ENCODE measurements at regions not wholly inside any gene's neighbourhood (a gene's known extent, or its start where the extent isn't known, plus 50 kb on each side); places are given as distances from the start of the nearest gene placed in this dataset.

DNA sequence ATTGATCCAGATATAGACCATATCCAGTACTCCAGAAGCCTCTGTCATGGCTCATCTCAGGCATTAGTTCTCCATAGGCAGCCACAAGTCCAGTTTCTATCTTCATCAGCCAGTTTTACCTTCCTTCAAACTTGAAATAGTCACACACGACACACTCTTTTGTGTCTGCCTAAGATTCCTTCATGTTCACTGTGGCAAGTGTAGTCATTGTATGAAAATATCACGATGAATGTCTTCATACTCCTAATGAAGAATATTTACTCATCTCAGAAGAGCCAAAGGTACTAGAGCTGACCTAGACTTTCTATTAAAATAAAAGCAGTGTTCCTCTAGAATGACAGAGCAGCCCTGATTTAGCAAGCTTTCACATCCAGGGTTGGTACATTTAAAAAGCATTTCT, 230.7 kb downstream of the SNX13 start:
- TF ChIP-seq, protein P1, sequence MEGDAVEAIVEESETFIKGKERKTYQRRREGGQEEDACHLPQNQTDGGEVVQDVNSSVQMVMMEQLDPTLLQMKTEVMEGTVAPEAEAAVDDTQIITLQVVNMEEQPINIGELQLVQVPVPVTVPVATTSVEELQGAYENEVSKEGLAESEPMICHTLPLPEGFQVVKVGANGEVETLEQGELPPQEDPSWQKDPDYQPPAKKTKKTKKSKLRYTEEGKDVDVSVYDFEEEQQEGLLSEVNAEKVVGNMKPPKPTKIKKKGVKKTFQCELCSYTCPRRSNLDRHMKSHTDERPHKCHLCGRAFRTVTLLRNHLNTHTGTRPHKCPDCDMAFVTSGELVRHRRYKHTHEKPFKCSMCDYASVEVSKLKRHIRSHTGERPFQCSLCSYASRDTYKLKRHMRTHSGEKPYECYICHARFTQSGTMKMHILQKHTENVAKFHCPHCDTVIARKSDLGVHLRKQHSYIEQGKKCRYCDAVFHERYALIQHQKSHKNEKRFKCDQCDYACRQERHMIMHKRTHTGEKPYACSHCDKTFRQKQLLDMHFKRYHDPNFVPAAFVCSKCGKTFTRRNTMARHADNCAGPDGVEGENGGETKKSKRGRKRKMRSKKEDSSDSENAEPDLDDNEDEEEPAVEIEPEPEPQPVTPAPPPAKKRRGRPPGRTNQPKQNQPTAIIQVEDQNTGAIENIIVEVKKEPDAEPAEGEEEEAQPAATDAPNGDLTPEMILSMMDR (IDR thresholded peaks at IDR 0.05; ENCODE audit: low read depth, low read length): no peak
- H3K27me3 ChIP-seq: no peaks in the 10 kb centered on the region; the same call in 1 of the 2 replicates
- no peak overlapping the region for H3K4me3 ChIP-seq (ENCODE audit: low read depth, low read length)
- no peaks in the 10 kb centered on the region for H3K9me3 ChIP-seq
- no peaks in the 10 kb centered on the region for H3K36me3 ChIP-seq
- H3K4me1 ChIP-seq: no peaks in the 10 kb centered on the region
- no peak for DNase-seq

DNA sequence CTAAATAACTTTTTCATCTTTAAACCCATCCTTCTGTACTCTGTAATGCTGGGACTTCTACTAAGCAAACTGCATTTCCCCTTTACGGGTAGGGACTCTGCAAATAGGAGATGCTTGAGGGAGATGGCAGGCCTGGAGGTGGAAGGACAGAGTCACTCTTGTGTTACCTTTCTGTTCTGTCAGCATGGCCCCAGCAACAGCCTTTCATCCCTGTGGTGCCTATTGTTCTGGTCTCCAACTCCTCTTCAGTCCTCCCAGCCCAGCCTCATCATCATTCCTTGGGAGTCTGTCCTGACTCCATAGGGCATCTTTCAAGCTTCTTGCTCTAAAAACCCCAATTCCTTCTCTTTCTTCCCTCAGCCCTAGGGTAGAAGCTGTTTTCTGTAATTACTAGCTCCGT, 230.0 kb downstream of the SNX13 start:
- Histone ChIP-seq H3K4me1 (no peaks in the 10 kb centered on the region), H3K36me3 (no peaks in the 10 kb centered on the region), H3K27me3 (no peaks in the 10 kb centered on the region; the same call in 1 of the 2 replicates), H3K9me3 (no peaks in the 10 kb centered on the region), H3K4me3 (ENCODE audit: low read depth, low read length) (no peak overlapping the region)
- DNase-seq: no peak
- TF ChIP-seq, protein P1 (IDR thresholded peaks at IDR 0.05; ENCODE audit: low read depth, low read length): no peak

DNA sequence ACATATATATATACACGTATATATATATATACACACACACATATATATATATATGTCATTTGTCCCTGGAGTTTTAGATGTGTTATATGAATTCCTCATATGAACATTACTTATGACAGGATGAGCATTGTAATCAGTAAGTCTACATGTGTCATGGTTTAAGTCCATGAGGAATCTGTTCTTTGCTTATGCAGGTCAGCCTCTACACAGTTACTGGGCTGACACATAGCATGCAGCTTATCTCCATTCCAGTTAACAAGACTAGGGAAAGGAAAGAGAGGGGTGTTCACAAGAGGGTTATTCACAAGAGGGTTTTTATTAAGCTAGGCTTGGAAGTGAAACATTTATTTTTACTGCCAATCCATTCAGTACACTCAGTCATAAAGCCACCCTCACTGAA, 226.7 kb downstream of the SNX13 start:
- Histone ChIP-seq H3K4me3 (ENCODE audit: low read depth, low read length) (no peak overlapping the region), H3K4me1 (peaks cover 12% of the 10 kb centered on the region), H3K9me3 (no peaks in the 10 kb centered on the region), H3K27me3 (no peaks in the 10 kb centered on the region), H3K36me3 (no peaks in the 10 kb centered on the region)
- DNase-seq: no peak
- TF ChIP-seq, protein P1 (IDR thresholded peaks at IDR 0.05; ENCODE audit: low read depth, low read length): no peak

DNA sequence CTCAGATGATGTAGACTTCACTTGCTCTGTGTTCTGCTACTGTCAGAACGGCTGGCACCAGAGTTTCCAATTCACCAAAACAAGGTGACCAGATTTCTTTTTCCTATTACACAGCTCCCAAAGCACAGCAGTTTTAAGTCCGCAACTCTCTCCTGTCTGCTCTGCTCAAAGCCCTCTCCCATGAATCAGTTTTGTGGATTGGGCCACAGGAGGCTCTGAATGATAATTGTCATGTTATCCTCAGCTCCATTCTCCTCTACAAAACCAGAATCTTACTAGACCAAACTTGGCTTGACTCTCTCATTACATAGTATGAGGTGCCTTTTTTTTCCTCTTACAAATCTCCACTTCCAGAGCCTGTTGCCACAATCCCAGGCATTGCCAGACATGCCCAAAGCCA, 223.5 kb downstream of the SNX13 start:
- Histone ChIP-seq H3K27me3 (no peaks in the 10 kb centered on the region), H3K4me3 (ENCODE audit: low read depth, low read length) (no peak overlapping the region), H3K9me3 (no peaks in the 10 kb centered on the region), H3K36me3 (no peaks in the 10 kb centered on the region), H3K4me1 (peaks cover 12% of the 10 kb centered on the region)
- peak; percentile 9 for DNase-seq
- TF ChIP-seq, protein P1 (IDR thresholded peaks at IDR 0.05; ENCODE audit: low read depth, low read length): no peak

DNA sequence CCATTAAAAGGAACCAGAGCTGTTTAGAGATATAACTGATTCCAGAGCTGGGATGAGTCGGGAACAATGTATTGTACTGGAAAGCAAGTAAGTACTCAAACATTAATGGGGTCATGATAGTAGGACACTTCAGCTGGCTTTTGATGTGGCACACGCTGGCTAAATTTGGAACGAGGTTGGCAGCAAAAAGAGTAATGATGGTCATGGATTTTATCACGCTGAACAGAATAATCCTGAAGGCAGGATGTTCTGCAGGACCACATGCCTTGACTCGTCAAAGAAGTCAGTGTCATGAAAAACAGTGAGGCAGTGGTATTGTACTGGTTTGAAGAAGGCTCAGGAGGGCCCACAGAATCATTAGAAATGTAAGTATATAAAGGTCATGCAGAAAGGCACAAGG, 220.3 kb downstream of the SNX13 start:
- no peak for DNase-seq
- no peaks in the 10 kb centered on the region for H3K27me3 ChIP-seq
- TF ChIP-seq, protein P1 (IDR thresholded peaks at IDR 0.05; ENCODE audit: low read depth, low read length): no peak
- no peak overlapping the region for H3K4me3 ChIP-seq (ENCODE audit: low read depth, low read length)
- no peaks in the 10 kb centered on the region for H3K9me3 ChIP-seq
- H3K36me3 ChIP-seq: no peaks in the 10 kb centered on the region
- peaks cover 12% of the 10 kb centered on the region for H3K4me1 ChIP-seq

DNA sequence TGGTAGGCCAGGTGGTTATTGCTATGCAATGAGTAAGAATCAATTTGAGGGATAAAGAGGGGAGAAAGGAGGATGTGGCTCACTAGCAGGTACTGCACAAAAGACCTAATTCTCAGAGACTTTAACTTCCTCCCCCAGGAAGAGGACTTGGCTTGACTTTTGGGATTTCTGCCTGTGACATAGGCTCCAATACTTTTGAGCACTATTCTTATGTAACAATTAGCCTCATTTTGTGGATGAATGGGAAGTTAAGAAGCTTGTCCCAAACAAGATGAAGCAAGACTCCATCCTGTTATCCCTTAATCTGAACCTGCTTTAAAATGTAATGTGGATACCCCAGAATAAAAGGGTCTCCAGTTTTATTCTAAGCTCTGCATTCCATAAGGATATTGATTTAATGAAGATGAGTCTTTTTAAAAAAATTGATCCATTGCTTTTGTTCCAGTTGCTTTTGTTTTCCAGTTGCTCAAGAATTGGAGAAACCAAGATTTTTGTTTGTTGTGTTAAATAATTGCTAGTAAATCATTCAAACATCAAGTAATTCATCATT, 218.5 kb downstream of the SNX13 start:
- Histone ChIP-seq H3K36me3 (no peaks in the 10 kb centered on the region), H3K27me3 (no peaks in the 10 kb centered on the region), H3K4me3 (ENCODE audit: low read depth, low read length) (no peak overlapping the region), H3K4me1 (peaks cover 10% of the 10 kb centered on the region), H3K9me3 (no peaks in the 10 kb centered on the region)
- no peak for DNase-seq
- TF ChIP-seq, protein P1 (IDR thresholded peaks at IDR 0.05; ENCODE audit: low read depth, low read length): no peak
